Gastrocnemius medialis (tissue), 4 donors: ENCODE measurements at regions not wholly inside any gene's neighbourhood (a gene's known extent, or its start where the extent isn't known, plus 50 kb on each side); places are given as distances from the start of the nearest gene placed in this dataset.

Experiments used
- POLR2A ChIP-seq, 2 donors: fragments of 450-650 bp; IDR thresholded peaks; one replicate each; pipeline ENCODE4 v1.6.1; 2017; ENCODE audit warnings: antibody characterized with exemption in 2 of 2, mild to moderate bottlenecking in 2 of 2, moderate library complexity in 2 of 2
- TF ChIP-seq, protein P1 (sequence below), 5 experiments: fragments of 450-650 bp in 3 of 5; fragments of 200-600 bp in 2 of 5; sonication (generic) in 2 of 5; IDR thresholded peaks in 4 of 5; conservative IDR thresholded peaks in 1 of 5; 1 replicate in 4 of 5; 2 replicates in 1 of 5; pipeline ENCODE4 v1.5.1; 2016 to 2019; ENCODE audit warnings: antibody characterized with exemption in 5 of 5, mild to moderate bottlenecking in 3 of 5, moderate library complexity in 3 of 5

DNA sequence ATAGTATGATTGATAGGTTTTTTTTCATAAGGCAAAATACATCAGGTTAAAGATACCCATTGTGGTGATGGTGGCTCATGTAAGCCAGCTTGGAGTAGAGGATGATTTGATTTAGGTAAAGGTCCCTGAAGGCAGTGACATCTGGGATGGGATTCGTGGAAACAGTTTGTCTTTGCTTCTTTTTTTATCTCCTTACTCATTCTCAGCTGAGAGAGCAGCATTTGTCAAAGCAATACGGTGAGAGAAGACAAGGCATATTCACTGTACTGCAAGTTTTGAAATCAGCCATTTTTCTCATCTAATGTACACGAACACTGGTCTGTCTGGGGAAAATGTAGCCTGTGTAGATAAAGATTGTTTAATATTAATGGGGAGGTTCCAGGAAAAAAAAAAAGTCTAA, 749.1 kb downstream of the SQOR start:
- TF ChIP-seq, protein P1, sequence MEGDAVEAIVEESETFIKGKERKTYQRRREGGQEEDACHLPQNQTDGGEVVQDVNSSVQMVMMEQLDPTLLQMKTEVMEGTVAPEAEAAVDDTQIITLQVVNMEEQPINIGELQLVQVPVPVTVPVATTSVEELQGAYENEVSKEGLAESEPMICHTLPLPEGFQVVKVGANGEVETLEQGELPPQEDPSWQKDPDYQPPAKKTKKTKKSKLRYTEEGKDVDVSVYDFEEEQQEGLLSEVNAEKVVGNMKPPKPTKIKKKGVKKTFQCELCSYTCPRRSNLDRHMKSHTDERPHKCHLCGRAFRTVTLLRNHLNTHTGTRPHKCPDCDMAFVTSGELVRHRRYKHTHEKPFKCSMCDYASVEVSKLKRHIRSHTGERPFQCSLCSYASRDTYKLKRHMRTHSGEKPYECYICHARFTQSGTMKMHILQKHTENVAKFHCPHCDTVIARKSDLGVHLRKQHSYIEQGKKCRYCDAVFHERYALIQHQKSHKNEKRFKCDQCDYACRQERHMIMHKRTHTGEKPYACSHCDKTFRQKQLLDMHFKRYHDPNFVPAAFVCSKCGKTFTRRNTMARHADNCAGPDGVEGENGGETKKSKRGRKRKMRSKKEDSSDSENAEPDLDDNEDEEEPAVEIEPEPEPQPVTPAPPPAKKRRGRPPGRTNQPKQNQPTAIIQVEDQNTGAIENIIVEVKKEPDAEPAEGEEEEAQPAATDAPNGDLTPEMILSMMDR (IDR thresholded peaks at IDR 0.05 in 4 of 5, conservative IDR thresholded peaks at IDR 0.05 in 1 of 5): no peak
- no peak for TF ChIP-seq POLR2A (IDR thresholded peaks at IDR 0.05)
